HCEC 1CT (cell line): ENCODE measurements at regions not wholly inside any gene's neighbourhood (a gene's known extent, or its start where the extent isn't known, plus 50 kb on each side); places are given as distances from the start of the nearest gene placed in this dataset.
A peak's percentile ranks its signal among the peaks of the same experiment; 100 is the strongest.

ENCODE experiments used
- DNase-seq: peaks from one replicate; pipeline ENCODE4 v3.0.0-alpha.2; 2017

- no peak for DNase-seq
Observed at GRCh38 chr20:10807013-10807412, 133.2 kb upstream of the JAG1 start.

- no peak for DNase-seq
Observed at GRCh38 chr20:10812759-10813327, 139.0 kb upstream of the JAG1 start.

GRCh38 chr20:10823585-10823984, 149.8 kb upstream of the JAG1 start:
- DNase-seq, result no peak

- no peak for DNase-seq
Observed at GRCh38 chr20:10824750-10825500, 151.1 kb upstream of the JAG1 start.

GRCh38 chr20:10826111-10826510, 152.3 kb upstream of the JAG1 start:
- DNase-seq, result no peak

- DNase-seq, result no peak
Observed at GRCh38 chr20:10828180-10828579, 154.4 kb upstream of the JAG1 start.

- no peak for DNase-seq
Observed at GRCh38 chr20:10832141-10832540, 158.3 kb upstream of the JAG1 start.

- no peak for DNase-seq
Observed at GRCh38 chr20:10837901-10838300, 164.1 kb upstream of the JAG1 start.

GRCh38 chr20:10842116-10842515, 168.3 kb upstream of the JAG1 start:
- DNase-seq, result no peak

- no peak for DNase-seq
Observed at GRCh38 chr20:10843146-10843711, 169.4 kb upstream of the JAG1 start.

- no peak for DNase-seq
Observed at GRCh38 chr20:10846766-10847165, 173.0 kb upstream of the JAG1 start.

GRCh38 chr20:10848810-10849370, 175.1 kb upstream of the JAG1 start:
- DNase-seq, result peak; percentile 85

GRCh38 chr20:10853176-10853575, 179.4 kb upstream of the JAG1 start:
- DNase-seq, result no peak

GRCh38 chr20:10853731-10854130, 179.9 kb upstream of the JAG1 start:
- DNase-seq, result no peak

- DNase-seq, result no peak
Observed at GRCh38 chr20:10854976-10855375, 181.2 kb upstream of the JAG1 start.

GRCh38 chr20:10855778-10856177, 182.0 kb upstream of the JAG1 start:
- no peak for DNase-seq

GRCh38 chr20:10856237-10857015, 182.6 kb upstream of the JAG1 start:
- DNase-seq, result no peak

- peak; percentile 35 for DNase-seq
Observed at GRCh38 chr20:10857352-10858070, 183.7 kb upstream of the JAG1 start.

GRCh38 chr20:10861090-10861489, 187.3 kb upstream of the JAG1 start:
- DNase-seq, result peak; percentile 61

GRCh38 chr20:10861619-10862018, 187.8 kb upstream of the JAG1 start:
- DNase-seq, result no peak

- DNase-seq, result peak; percentile 71
Observed at GRCh38 chr20:10863337-10864060, 189.7 kb upstream of the JAG1 start.
